CD4-positive, alpha-beta T cell (primary cell): ENCODE measurements at regions not wholly inside any gene's neighbourhood (a gene's known extent, or its start where the extent isn't known, plus 50 kb on each side); places are given as distances from the start of the nearest gene placed in this dataset.
"Not testable (repeated sequence)": the region's sequence is repeated elsewhere in the genome, so short reads cannot be mapped to it uniquely, and the experiment has no call there.

Experiments used
- ATAC-seq: fragments of 200-7000 bp; cut with Tn5 transposase; one replicate; pipeline ENCODE4 v1.10.0; 2022; ENCODE audit warnings: mild to moderate bottlenecking; ENCODE audit not compliant: poor library complexity
- CTCF ChIA-PET: fragments of 350-600 bp; sonication (Branson Sonifier 250); formaldehyde crosslinking; loops from one replicate; lab custom pipeline; 2021; ENCODE audit warnings: antibody characterized with exemption, inconsistent platforms; lab: Charles Lee
- POLR2A ChIA-PET: fragments of 350-600 bp; sonication (Branson Sonifier 250); formaldehyde crosslinking; loops from one replicate; lab custom pipeline; 2021; ENCODE audit warnings: antibody characterized with exemption, inconsistent platforms; lab: Charles Lee
- DNase-seq, 14 experiments: peaks; one replicate each; pipeline ENCODE4 v3.0.0-alpha.2; 2013 to 2020; ENCODE audit warnings: mixed read lengths in 2 of 14
- H3K27ac ChIP-seq, 2 donors: one replicate each; pipeline versions ENCODE4 v1.5.1 to v1.7.0; 2013; ENCODE audit warnings: low read length in 2 of 2, low read depth in 1 of 2, mild to moderate bottlenecking in 1 of 2
- H3K27me3 ChIP-seq, 2 experiments: 1 replicate in 1 of 2; 2 replicates in 1 of 2; pipeline versions ENCODE4 v1.6.1 to v1.7.0; 2013; ENCODE audit warnings: low read length in 2 of 2, control low read depth in 1 of 2, mild to moderate bottlenecking in 1 of 2, moderate library complexity in 1 of 2; ENCODE audit not compliant: insufficient read depth in 2 of 2, control insufficient read depth in 1 of 2
- H3K36me3 ChIP-seq: one replicate; pipeline ENCODE4 v1.6.1; 2013; ENCODE audit warnings: low read length, control low read depth; ENCODE audit not compliant: insufficient read depth
- H3K4me1 ChIP-seq: one replicate; pipeline ENCODE4 v1.6.1; 2013; ENCODE audit warnings: low read length, control low read depth; ENCODE audit not compliant: insufficient read depth
- H3K4me3 ChIP-seq: one replicate; pipeline ENCODE4 v1.5.1; 2013; ENCODE audit warnings: mild to moderate bottlenecking, low read length, moderate library complexity
- H3K9me3 ChIP-seq, 2 experiments: 1 replicate in 1 of 2; 2 replicates in 1 of 2; pipeline versions ENCODE4 v1.6.1 to v1.7.0; 2013; ENCODE audit warnings: low read length in 2 of 2, mild to moderate bottlenecking in 2 of 2, control low read depth in 1 of 2, moderate library complexity in 1 of 2; ENCODE audit not compliant: control insufficient read depth in 1 of 2, insufficient read depth in 1 of 2
- H3K27ac Mint-ChIP-seq: one replicate; pipeline ENCODE4 v1.8.0; 2020; ENCODE audit warnings: mixed read lengths
- H3K27me3 Mint-ChIP-seq: one replicate; pipeline ENCODE4 v1.8.0; 2021; ENCODE audit warnings: mixed read lengths
- H3K36me3 Mint-ChIP-seq: one replicate; pipeline ENCODE4 v1.8.0; 2021; ENCODE audit warnings: low read depth, mixed read lengths
- H3K4me1 Mint-ChIP-seq: one replicate; pipeline ENCODE4 v1.8.0; 2021; ENCODE audit warnings: low read depth, mixed read lengths
- H3K4me3 Mint-ChIP-seq: one replicate; pipeline ENCODE4 v1.8.0; 2020; ENCODE audit warnings: mild to moderate bottlenecking, mixed read lengths
- H3K9me3 Mint-ChIP-seq: one replicate; pipeline ENCODE4 v1.8.0; 2020; ENCODE audit warnings: mixed read lengths
- intact Hi-C, 2 experiments: fragments of 100-400 bp; cut with DNase I in 1 of 2; cut with micrococcal nuclease in 1 of 2; formaldehyde crosslinking; loops; one replicate each; pipeline versions ENCODE4 v1.15.1 to v1.9.0; 2023 to 2025; cut with DNase I, micrococcal nuclease

GRCh38 chr15:20260650-20261049, 280.9 kb downstream of the GOLGA6L6 start:
- H3K27me3 ChIP-seq, CTCF ChIA-PET, H3K9me3 Mint-ChIP-seq, H3K4me3 ChIP-seq, H3K27ac ChIP-seq, H3K36me3 ChIP-seq, H3K4me1 Mint-ChIP-seq, ATAC-seq, DNase-seq, H3K27me3 Mint-ChIP-seq, H3K4me1 ChIP-seq, H3K27ac Mint-ChIP-seq, H3K36me3 Mint-ChIP-seq, H3K4me3 Mint-ChIP-seq, POLR2A ChIA-PET: not testable (repeated sequence)
- peaks cover 0 to 29% of the 10 kb centered on the region in 2 experiments for H3K9me3 ChIP-seq
- intact Hi-C loops: loop anchor here in 1 of 2 experiments (10.0 kb wide), 1 partner anchor 114 kb away; no protein-coding TSS in a partner anchor

- POLR2A ChIA-PET, H3K9me3 Mint-ChIP-seq, H3K4me3 Mint-ChIP-seq, H3K36me3 Mint-ChIP-seq, ATAC-seq, H3K4me1 Mint-ChIP-seq, H3K27me3 Mint-ChIP-seq, H3K27ac ChIP-seq, H3K4me1 ChIP-seq, CTCF ChIA-PET, H3K27ac Mint-ChIP-seq, H3K36me3 ChIP-seq, DNase-seq, H3K27me3 ChIP-seq, H3K4me3 ChIP-seq: not testable (repeated sequence)
- intact Hi-C loops: loop anchor here in 1 of 2 experiments (10.0 kb wide), 1 partner anchor 115 kb away; no protein-coding TSS in a partner anchor
- peaks cover 0 to 32% of the 10 kb centered on the region in 2 experiments for H3K9me3 ChIP-seq
Observed at GRCh38 chr15:20259559-20260190, 281.9 kb downstream of the GOLGA6L6 start.

- POLR2A ChIA-PET, H3K9me3 Mint-ChIP-seq, H3K27me3 ChIP-seq, DNase-seq, H3K4me1 ChIP-seq, H3K4me1 Mint-ChIP-seq, intact Hi-C loops, ATAC-seq, H3K27ac Mint-ChIP-seq, H3K36me3 ChIP-seq, CTCF ChIA-PET, H3K36me3 Mint-ChIP-seq, H3K27me3 Mint-ChIP-seq, H3K4me3 Mint-ChIP-seq, H3K4me3 ChIP-seq, H3K27ac ChIP-seq: not testable (repeated sequence)
- H3K9me3 ChIP-seq: peaks cover 0 to 24% of the 10 kb centered on the region in 2 experiments
Observed at GRCh38 chr15:20256394-20256793, 285.2 kb downstream of the GOLGA6L6 start.

- H3K4me1 ChIP-seq, H3K27ac ChIP-seq, H3K9me3 Mint-ChIP-seq, ATAC-seq, H3K36me3 Mint-ChIP-seq, H3K36me3 ChIP-seq, H3K27ac Mint-ChIP-seq, intact Hi-C loops, CTCF ChIA-PET, POLR2A ChIA-PET, H3K27me3 ChIP-seq, H3K4me3 ChIP-seq, H3K4me3 Mint-ChIP-seq, DNase-seq, H3K27me3 Mint-ChIP-seq, H3K4me1 Mint-ChIP-seq: not testable (repeated sequence)
- peaks cover 0 to 28% of the 10 kb centered on the region in 2 experiments for H3K9me3 ChIP-seq
Observed at GRCh38 chr15:20255641-20256040, 286.0 kb downstream of the GOLGA6L6 start.

GRCh38 chr15:20253047-20253615, 288.5 kb downstream of the GOLGA6L6 start:
- DNase-seq, H3K27ac Mint-ChIP-seq, H3K4me3 ChIP-seq, H3K27ac ChIP-seq, H3K4me3 Mint-ChIP-seq, intact Hi-C loops, POLR2A ChIA-PET, ATAC-seq, CTCF ChIA-PET, H3K36me3 Mint-ChIP-seq, H3K9me3 Mint-ChIP-seq, H3K27me3 ChIP-seq, H3K4me1 ChIP-seq, H3K4me1 Mint-ChIP-seq, H3K27me3 Mint-ChIP-seq, H3K36me3 ChIP-seq: not testable (repeated sequence)
- H3K9me3 ChIP-seq: peaks cover 0 to 40% of the 10 kb centered on the region in 2 experiments

- CTCF ChIA-PET, H3K36me3 Mint-ChIP-seq, H3K4me1 Mint-ChIP-seq, H3K27me3 Mint-ChIP-seq, H3K27me3 ChIP-seq, H3K36me3 ChIP-seq, ATAC-seq, H3K4me1 ChIP-seq, H3K4me3 Mint-ChIP-seq, H3K4me3 ChIP-seq, intact Hi-C loops, H3K27ac Mint-ChIP-seq, H3K9me3 Mint-ChIP-seq, DNase-seq, H3K27ac ChIP-seq, POLR2A ChIA-PET: not testable (repeated sequence)
- H3K9me3 ChIP-seq: peaks cover 0 to 39% of the 10 kb centered on the region in 2 experiments
Observed at GRCh38 chr15:20252040-20252439, 289.6 kb downstream of the GOLGA6L6 start.
